Lung microvascular endothelial cell (primary cell): ENCODE measurements at regions not wholly inside any gene's neighbourhood (a gene's known extent, or its start where the extent isn't known, plus 50 kb on each side); places are given as distances from the start of the nearest gene placed in this dataset.

Experiments
- DNase-seq, 2 donors: peaks; one replicate each; pipeline versions ENCODE4 v3.0.0 to v3.0.0-alpha.2; 2010; ENCODE audit warnings: low read depth in 2 of 2

- DNase-seq = no peak
Observed at GRCh38 chr18:67292814-67293213, 223.7 kb downstream of the DSEL start.

- no peak for DNase-seq
Observed at GRCh38 chr18:67290421-67290820, 226.1 kb downstream of the DSEL start.

GRCh38 chr18:67285583-67285982 lies 230.9 kb downstream of the DSEL start:
- no peak for DNase-seq

GRCh38 chr18:67282796-67283195 lies 233.7 kb downstream of the DSEL start:
- peak in 1 of 2 donors; percentile 45 for DNase-seq

GRCh38 chr18:67281746-67282145 lies 234.8 kb downstream of the DSEL start:
- no peak for DNase-seq

- DNase-seq = no peak
Observed at GRCh38 chr18:67280486-67281242, 235.9 kb downstream of the DSEL start.

- DNase-seq = no peak
Observed at GRCh38 chr18:67279988-67280387, 236.5 kb downstream of the DSEL start.

- no peak for DNase-seq
Observed at GRCh38 chr18:67278984-67279383, 237.5 kb downstream of the DSEL start.

GRCh38 chr18:67276638-67277037 lies 239.9 kb downstream of the DSEL start:
- no peak for DNase-seq

- DNase-seq = no peak
Observed at GRCh38 chr18:67273288-67273687, 243.2 kb downstream of the DSEL start.

GRCh38 chr18:67269206-67269605 lies 247.3 kb downstream of the DSEL start:
- DNase-seq = no peak

GRCh38 chr18:67268530-67268929 lies 248.0 kb downstream of the DSEL start:
- no peak for DNase-seq

GRCh38 chr18:67266246-67267237 lies 250.0 kb downstream of the DSEL start:
- DNase-seq = peak; percentile 32 to 52

- peak; percentile 56 to 60 for DNase-seq
Observed at GRCh38 chr18:67265464-67266245, 250.9 kb downstream of the DSEL start.

GRCh38 chr18:67261931-67262552 lies 254.5 kb downstream of the DSEL start:
- no peak for DNase-seq

GRCh38 chr18:67260841-67261240 lies 255.7 kb downstream of the DSEL start:
- DNase-seq = no peak

GRCh38 chr18:67250776-67251424 lies 265.6 kb downstream of the DSEL start:
- DNase-seq = no peak

- peak; percentile 40 to 68 for DNase-seq
Observed at GRCh38 chr18:67243799-67244587, 272.5 kb downstream of the DSEL start.

GRCh38 chr18:67242001-67242400 lies 274.5 kb downstream of the DSEL start:
- no peak for DNase-seq

GRCh38 chr18:67241299-67241698 lies 275.2 kb downstream of the DSEL start:
- no peak for DNase-seq
